Brain microvascular endothelial cell (primary cell): ENCODE measurements at regions not wholly inside any gene's neighbourhood (a gene's known extent, or its start where the extent isn't known, plus 50 kb on each side); places are given as distances from the start of the nearest gene placed in this dataset.

Source experiments
- DNase-seq: peaks from one replicate; pipeline ENCODE4 v3.0.0-alpha.2; 2020
- H3K27ac ChIP-seq: fragments of 250-450 bp; sonication (Bioruptor Pico); 2 replicates; pipeline ENCODE4 v1.5.1; 2020; ENCODE audit warnings: mild to moderate bottlenecking, moderate library complexity
- H3K27me3 ChIP-seq: fragments of 250-450 bp; sonication (Bioruptor Pico); replicated peaks from 2 replicates; pipeline ENCODE4 v1.5.1; 2020; ENCODE audit warnings: mild to moderate bottlenecking
- H3K36me3 ChIP-seq: fragments of 250-450 bp; sonication (Bioruptor Pico); replicated peaks from 2 replicates; pipeline ENCODE4 v1.5.1; 2020; ENCODE audit warnings: mild to moderate bottlenecking
- H3K4me3 ChIP-seq: 2 replicates; pipeline ENCODE4 v1.5.1; 2011; ENCODE audit warnings: low read depth, mild to moderate bottlenecking, control low read depth, low read length, moderate library complexity
- CTCF ChIP-seq: IDR thresholded peaks from 2 replicates; pipeline ENCODE4 v1.5.1; 2011; ENCODE audit warnings: low read depth, mild to moderate bottlenecking, moderate library complexity, low read length, control low read depth, inconsistent platforms; ENCODE audit errors: missing control alignments
- in situ Hi-C: cut with HindIII; loops from 2 replicates; pipeline ENCODE4 v1.10.0; 2017; ENCODE audit warnings: low sequenced_read_pairs, low pct_ligation_motif_present

GRCh38 chr11:116504541-116505297 lies 268.1 kb downstream of the BUD13 start:
- H3K27ac ChIP-seq = no peak overlapping the region
- no peak for TF ChIP-seq CTCF
- in situ Hi-C loops = no loop called here
- no peak for DNase-seq
- H3K4me3 ChIP-seq = no peak overlapping the region
- H3K36me3 ChIP-seq = no peaks in the 10 kb centered on the region
- H3K27me3 ChIP-seq = no peaks in the 10 kb centered on the region

GRCh38 chr11:116503216-116504160 lies 269.3 kb downstream of the BUD13 start:
- no peak for TF ChIP-seq CTCF
- no peak for DNase-seq
- Histone ChIP-seq H3K27me3 (no peaks in the 10 kb centered on the region), H3K36me3 (no peaks in the 10 kb centered on the region), H3K27ac (no peak overlapping the region), H3K4me3 (no peak overlapping the region)
- in situ Hi-C loops = no loop called here

- DNase-seq = no peak
- in situ Hi-C loops = no loop called here
- H3K27ac ChIP-seq = no peak overlapping the region
- TF ChIP-seq CTCF = no peak
- H3K4me3 ChIP-seq = no peak overlapping the region
- no peaks in the 10 kb centered on the region for H3K27me3 ChIP-seq
- no peaks in the 10 kb centered on the region for H3K36me3 ChIP-seq
Measured at GRCh38 chr11:116502641-116503061, 270.1 kb downstream of the BUD13 start.

GRCh38 chr11:116501728-116502127 lies 271.1 kb downstream of the BUD13 start:
- Histone ChIP-seq H3K36me3 (no peaks in the 10 kb centered on the region), H3K27ac (no peak overlapping the region), H3K27me3 (no peaks in the 10 kb centered on the region), H3K4me3 (no peak overlapping the region)
- in situ Hi-C loops = no loop called here
- no peak for TF ChIP-seq CTCF
- DNase-seq = no peak

GRCh38 chr11:116500947-116501602 lies 271.7 kb downstream of the BUD13 start:
- no peaks in the 10 kb centered on the region for H3K27me3 ChIP-seq

More at GRCh38 chr11:116500947-116501602, 271.7 kb downstream of the BUD13 start:
- DNase-seq = no peak
- TF ChIP-seq CTCF = no peak
- H3K4me3 ChIP-seq = no peak overlapping the region
- in situ Hi-C loops = no loop called here
- no peaks in the 10 kb centered on the region for H3K36me3 ChIP-seq
- H3K27ac ChIP-seq = no peak overlapping the region
